ENCODE measurements at regions not wholly inside any gene's neighbourhood (a gene's known extent, or its start where the extent isn't known, plus 50 kb on each side); places are given as distances from the start of the nearest gene placed in this dataset.

DNA sequence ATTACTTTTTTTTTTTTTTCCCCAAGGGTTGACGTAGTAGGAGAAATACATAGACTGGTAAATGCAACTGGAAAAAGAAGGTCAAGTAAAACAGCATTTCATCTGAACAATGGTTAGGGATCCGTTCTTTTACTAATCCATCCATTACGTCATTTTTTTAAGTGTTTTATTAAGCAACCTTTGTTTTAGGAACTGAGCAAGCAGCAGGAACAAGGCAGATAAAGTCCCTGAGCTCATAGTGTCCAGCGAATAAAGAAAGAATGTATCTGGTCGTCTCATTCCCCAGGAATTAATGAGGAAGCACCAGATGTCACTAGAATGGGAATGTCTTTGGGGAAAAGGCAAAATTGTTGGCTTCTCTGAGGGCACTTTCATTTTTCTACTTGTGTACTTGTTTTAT, 842.4 kb downstream of the TDRD15 start:
- Histone ChIP-seq H3K4me3 (ENCODE audit: low read length) (no peak overlapping the region), H3K27me3 (ENCODE audit: control insufficient read depth, insufficient read depth, low read length) (no peaks in the 10 kb centered on the region), H3K9me3 (ENCODE audit: control insufficient read depth, low read depth, low read length) (no peaks in the 10 kb centered on the region), H3K36me3 (ENCODE audit: control insufficient read depth, insufficient read depth, low read length) (no peaks in the 10 kb centered on the region), H3K4me1 (ENCODE audit: control insufficient read depth, insufficient read depth, low read length) (no peaks in the 10 kb centered on the region), H3K27ac (ENCODE audit: low read length) (no peak overlapping the region)
- DNase-seq, result no peak
- 90% methylated on average over 2 of the region's 5 CpGs for WGBS (ENCODE audit: insufficient coverage, low lambda C conversion rate)

DNA sequence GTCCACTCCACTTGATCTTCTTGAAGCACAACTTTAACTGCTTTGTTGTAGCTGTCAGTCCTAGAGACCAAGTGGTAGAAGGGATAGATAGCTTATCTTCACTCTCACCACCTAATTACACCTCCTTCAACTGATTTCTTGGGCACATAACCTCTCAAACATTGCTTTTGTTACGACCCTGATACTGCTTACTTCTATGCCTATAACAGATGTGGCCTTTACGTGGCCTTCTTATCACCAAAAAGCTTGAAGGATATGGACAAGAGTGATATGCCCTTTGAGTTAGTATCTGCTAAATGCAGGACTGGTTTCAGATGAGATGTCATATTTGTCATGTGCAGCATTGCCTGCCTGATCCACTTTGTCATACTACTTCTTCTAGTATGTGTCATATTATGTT, 847.2 kb downstream of the TDRD15 start:
- DNase-seq, result no peak
- no peaks in the 10 kb centered on the region for H3K36me3 ChIP-seq (ENCODE audit: control insufficient read depth, insufficient read depth, low read length)
- H3K27ac ChIP-seq (ENCODE audit: low read length), result no peak overlapping the region
- H3K9me3 ChIP-seq (ENCODE audit: control insufficient read depth, low read depth, low read length), result no peaks in the 10 kb centered on the region
- H3K27me3 ChIP-seq (ENCODE audit: control insufficient read depth, insufficient read depth, low read length), result no peaks in the 10 kb centered on the region
- WGBS (ENCODE audit: insufficient coverage, low lambda C conversion rate), result no CpG with 5 or more reads among the region's 2 CpGs
- H3K4me1 ChIP-seq (ENCODE audit: control insufficient read depth, insufficient read depth, low read length), result no peaks in the 10 kb centered on the region
- H3K4me3 ChIP-seq (ENCODE audit: low read length), result no peak overlapping the region

DNA sequence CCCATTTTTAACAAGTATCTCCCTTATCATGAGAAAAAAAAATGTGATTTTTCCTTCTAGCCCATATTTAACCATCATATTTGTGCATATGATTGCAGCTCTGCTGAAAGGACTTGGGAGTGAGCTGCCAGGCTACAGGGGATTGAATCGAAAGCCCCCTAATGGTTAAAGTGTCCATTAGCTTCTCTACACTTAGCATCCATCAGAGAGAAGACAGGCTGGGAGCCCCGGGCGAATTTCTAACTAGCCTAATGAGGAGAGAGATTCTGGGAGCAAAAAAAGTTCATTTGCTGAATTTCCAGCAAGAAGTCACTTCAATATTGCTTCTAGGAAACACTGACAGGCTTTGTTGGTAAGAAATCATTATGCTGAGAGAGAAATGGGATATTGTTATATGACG, 848.8 kb downstream of the TDRD15 start:
- WGBS (ENCODE audit: insufficient coverage, low lambda C conversion rate), result 100% methylated on average over 1 of the region's 4 CpGs

DNA sequence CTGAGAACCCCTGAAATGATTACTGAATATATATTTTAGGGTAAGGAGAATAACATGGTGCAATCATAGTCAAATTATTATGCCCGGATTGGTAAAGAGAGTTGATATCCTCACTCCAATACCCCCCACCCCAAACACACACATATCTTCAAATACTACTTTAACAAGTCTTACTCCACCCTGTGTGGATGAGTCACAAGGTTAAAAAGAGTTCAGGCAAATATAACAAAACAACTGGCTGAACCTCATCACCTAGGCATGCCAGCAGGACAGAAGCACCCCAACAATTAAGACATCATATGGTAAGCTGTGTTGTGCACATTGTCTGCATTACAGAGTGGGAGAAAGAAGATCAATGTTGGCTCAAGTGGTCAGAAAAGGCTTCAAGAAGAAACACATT, 857.4 kb downstream of the TDRD15 start:
- no peaks in the 10 kb centered on the region for H3K36me3 ChIP-seq (ENCODE audit: control insufficient read depth, insufficient read depth, low read length)
- H3K27me3 ChIP-seq (ENCODE audit: control insufficient read depth, insufficient read depth, low read length), result no peaks in the 10 kb centered on the region
- H3K9me3 ChIP-seq (ENCODE audit: control insufficient read depth, low read depth, low read length), result no peaks in the 10 kb centered on the region
- H3K4me1 ChIP-seq (ENCODE audit: control insufficient read depth, insufficient read depth, low read length), result no peaks in the 10 kb centered on the region
- WGBS (ENCODE audit: insufficient coverage, low lambda C conversion rate), result no CpG with 5 or more reads among the region's 1 CpG
- DNase-seq, result no peak
- no peak overlapping the region for H3K4me3 ChIP-seq (ENCODE audit: low read length)
- H3K27ac ChIP-seq (ENCODE audit: low read length), result no peak overlapping the region

More for the DNA sequence above, 848.8 kb downstream of the TDRD15 start:
- no peaks in the 10 kb centered on the region for H3K36me3 ChIP-seq (ENCODE audit: control insufficient read depth, insufficient read depth, low read length)
- no peaks in the 10 kb centered on the region for H3K4me1 ChIP-seq (ENCODE audit: control insufficient read depth, insufficient read depth, low read length)
- H3K4me3 ChIP-seq (ENCODE audit: low read length), result no peak overlapping the region
- no peak for DNase-seq
- H3K27me3 ChIP-seq (ENCODE audit: control insufficient read depth, insufficient read depth, low read length), result no peaks in the 10 kb centered on the region
- no peaks in the 10 kb centered on the region for H3K9me3 ChIP-seq (ENCODE audit: control insufficient read depth, low read depth, low read length)
- H3K27ac ChIP-seq (ENCODE audit: low read length), result no peak overlapping the region

DNA sequence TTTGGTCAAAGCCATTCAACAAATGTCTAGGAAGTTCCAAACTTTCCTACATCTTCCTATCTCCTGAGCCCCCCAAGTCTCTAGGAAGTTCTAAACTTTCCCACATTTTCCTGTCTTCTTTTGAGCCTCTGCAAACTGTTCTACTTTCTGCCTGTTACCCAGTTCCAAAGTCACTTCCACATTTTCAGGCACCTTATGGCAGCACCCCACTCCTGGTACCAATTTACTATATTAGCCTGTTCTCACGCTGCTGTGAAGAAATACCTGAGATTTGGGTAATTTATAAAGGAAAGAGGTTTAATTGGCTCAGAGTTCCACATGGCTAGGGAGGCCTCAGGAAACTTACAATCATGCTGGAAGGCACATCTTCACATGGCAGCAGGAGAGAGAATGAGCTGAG, 869.2 kb downstream of the TDRD15 start:
- no peaks in the 10 kb centered on the region for H3K27me3 ChIP-seq (ENCODE audit: control insufficient read depth, insufficient read depth, low read length)
- H3K4me3 ChIP-seq (ENCODE audit: low read length), result no peak overlapping the region
- no CpG with 5 or more reads among the region's 1 CpG for WGBS (ENCODE audit: insufficient coverage, low lambda C conversion rate)
- no peaks in the 10 kb centered on the region for H3K4me1 ChIP-seq (ENCODE audit: control insufficient read depth, insufficient read depth, low read length)
- H3K27ac ChIP-seq (ENCODE audit: low read length), result no peak overlapping the region
- DNase-seq, result no peak
- no peaks in the 10 kb centered on the region for H3K36me3 ChIP-seq (ENCODE audit: control insufficient read depth, insufficient read depth, low read length)
- H3K9me3 ChIP-seq (ENCODE audit: control insufficient read depth, low read depth, low read length), result no peaks in the 10 kb centered on the region

DNA sequence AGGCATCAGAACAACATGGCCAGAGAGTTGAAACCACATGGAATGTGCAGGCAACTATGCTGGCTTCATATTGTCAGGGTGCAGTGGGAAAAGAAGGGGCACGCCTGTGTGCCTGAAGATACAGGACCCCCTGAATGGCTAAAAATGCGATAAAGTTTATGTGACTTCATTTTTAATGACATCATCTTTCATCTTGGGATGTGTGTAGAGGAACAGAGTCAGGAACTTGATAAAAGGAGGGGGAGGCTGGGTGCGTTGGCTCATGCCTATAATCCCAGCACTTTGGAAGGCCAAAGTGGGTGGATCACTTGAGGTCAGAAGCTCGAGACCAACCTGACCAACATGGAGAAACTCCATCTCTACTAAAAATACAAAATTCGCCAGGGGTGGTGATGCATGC, 872.6 kb downstream of the TDRD15 start:
- Histone ChIP-seq H3K4me1 (ENCODE audit: control insufficient read depth, insufficient read depth, low read length) (no peaks in the 10 kb centered on the region), H3K27me3 (ENCODE audit: control insufficient read depth, insufficient read depth, low read length) (no peaks in the 10 kb centered on the region), H3K4me3 (ENCODE audit: low read length) (no peak overlapping the region), H3K9me3 (ENCODE audit: control insufficient read depth, low read depth, low read length) (no peaks in the 10 kb centered on the region), H3K36me3 (ENCODE audit: control insufficient read depth, insufficient read depth, low read length) (no peaks in the 10 kb centered on the region), H3K27ac (ENCODE audit: low read length) (no peak overlapping the region)
- WGBS (ENCODE audit: insufficient coverage, low lambda C conversion rate), result no CpG with 5 or more reads among the region's 5 CpGs
- no peak for DNase-seq

DNA sequence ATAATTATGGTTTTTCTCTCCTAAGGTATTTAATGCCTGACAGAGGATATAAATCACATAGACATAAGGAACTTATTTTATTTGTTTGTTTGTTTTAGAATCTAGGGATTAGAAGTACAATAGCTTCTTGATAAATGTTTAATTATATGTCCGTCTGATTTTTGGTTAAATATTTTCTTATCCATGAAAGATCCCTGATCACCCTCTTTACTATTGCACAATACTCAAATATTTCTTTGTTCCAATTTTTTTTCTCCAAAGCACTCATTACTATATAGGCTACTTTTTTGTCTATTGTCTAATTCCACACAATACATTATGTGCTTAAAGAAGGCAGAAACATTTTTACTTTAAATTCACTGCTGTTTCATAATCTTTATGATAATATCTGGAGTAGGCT, 875.8 kb downstream of the TDRD15 start:
- Histone ChIP-seq H3K4me1 (ENCODE audit: control insufficient read depth, insufficient read depth, low read length) (no peaks in the 10 kb centered on the region), H3K27ac (ENCODE audit: low read length) (no peak overlapping the region), H3K4me3 (ENCODE audit: low read length) (no peak overlapping the region), H3K27me3 (ENCODE audit: control insufficient read depth, insufficient read depth, low read length) (no peaks in the 10 kb centered on the region), H3K9me3 (ENCODE audit: control insufficient read depth, low read depth, low read length) (no peaks in the 10 kb centered on the region), H3K36me3 (ENCODE audit: control insufficient read depth, insufficient read depth, low read length) (no peaks in the 10 kb centered on the region)
- WGBS (ENCODE audit: insufficient coverage, low lambda C conversion rate), result 44% methylated on average over 1 of the region's 1 CpG
- DNase-seq, result no peak

DNA sequence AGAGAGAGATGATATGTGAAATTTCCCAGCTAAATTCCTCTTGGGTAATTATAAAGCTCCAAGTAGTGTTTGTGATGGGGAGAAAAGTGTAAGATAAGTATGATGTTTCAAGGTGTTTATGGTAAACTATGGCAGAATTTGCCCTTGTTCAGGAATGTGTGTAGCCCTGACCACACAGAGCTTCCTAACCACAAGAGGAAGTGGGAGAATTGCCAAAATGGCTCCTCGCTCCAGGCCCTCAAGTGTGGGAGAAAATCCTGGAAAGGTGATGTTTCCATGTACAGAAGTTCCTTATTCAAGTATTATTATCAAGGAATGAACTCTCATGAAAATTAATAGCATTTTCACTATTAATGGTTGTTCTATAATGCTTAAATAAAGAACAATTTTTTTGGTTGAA, 878.3 kb downstream of the TDRD15 start:
- Histone ChIP-seq H3K9me3 (ENCODE audit: control insufficient read depth, low read depth, low read length) (no peaks in the 10 kb centered on the region), H3K27me3 (ENCODE audit: control insufficient read depth, insufficient read depth, low read length) (no peaks in the 10 kb centered on the region), H3K4me3 (ENCODE audit: low read length) (no peak overlapping the region), H3K27ac (ENCODE audit: low read length) (no peak overlapping the region), H3K4me1 (ENCODE audit: control insufficient read depth, insufficient read depth, low read length) (no peaks in the 10 kb centered on the region), H3K36me3 (ENCODE audit: control insufficient read depth, insufficient read depth, low read length) (no peaks in the 10 kb centered on the region)
- no peak for DNase-seq
- no CpG with 5 or more reads among the region's 1 CpG for WGBS (ENCODE audit: insufficient coverage, low lambda C conversion rate)

DNA sequence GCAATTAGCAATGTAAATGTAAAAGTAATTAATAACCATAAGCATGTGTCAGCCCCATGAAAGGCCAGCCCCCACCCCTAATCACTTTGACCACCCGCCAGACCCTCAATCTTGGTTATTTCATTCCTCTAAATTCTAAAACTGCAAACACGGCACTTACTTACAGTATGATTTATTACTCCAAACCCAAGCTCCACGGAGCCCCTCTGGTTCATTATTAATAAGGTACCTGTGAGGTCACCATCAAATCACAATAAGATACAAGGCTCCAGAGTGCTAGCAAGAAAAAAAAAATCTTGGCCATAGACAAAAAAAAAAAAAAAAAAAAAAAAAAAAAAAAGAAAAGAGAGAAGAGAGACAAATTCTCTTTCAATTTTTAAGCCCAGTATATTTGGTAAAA, 879.5 kb downstream of the TDRD15 start:
- Histone ChIP-seq H3K9me3 (ENCODE audit: control insufficient read depth, low read depth, low read length) (no peaks in the 10 kb centered on the region), H3K27ac (ENCODE audit: low read length) (no peak overlapping the region), H3K27me3 (ENCODE audit: control insufficient read depth, insufficient read depth, low read length) (no peaks in the 10 kb centered on the region), H3K4me3 (ENCODE audit: low read length) (no peak overlapping the region), H3K36me3 (ENCODE audit: control insufficient read depth, insufficient read depth, low read length) (no peaks in the 10 kb centered on the region), H3K4me1 (ENCODE audit: control insufficient read depth, insufficient read depth, low read length) (no peaks in the 10 kb centered on the region)
- no peak for DNase-seq
- 86% methylated on average over 1 of the region's 3 CpGs for WGBS (ENCODE audit: insufficient coverage, low lambda C conversion rate)

DNA sequence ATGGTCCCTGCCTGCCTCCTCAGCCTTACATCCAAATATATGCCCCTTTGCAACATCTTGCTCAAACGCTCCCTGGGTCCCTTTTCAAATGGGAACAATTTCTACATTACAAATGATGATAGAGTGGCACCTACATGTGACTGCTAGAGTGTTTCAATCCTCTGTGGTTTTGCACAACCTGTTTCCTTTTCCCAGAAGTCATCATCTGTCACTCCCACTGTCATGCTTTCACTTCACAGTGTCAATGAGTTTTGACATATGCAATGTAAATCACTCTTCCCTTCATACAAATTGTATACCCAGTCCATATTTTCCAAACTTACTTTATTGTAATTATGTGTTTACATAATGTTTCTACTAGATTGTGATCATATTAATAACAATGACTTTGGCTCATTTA, 887.3 kb downstream of the TDRD15 start:
- DNase-seq, result no peak
- no peak overlapping the region for H3K4me3 ChIP-seq (ENCODE audit: low read length)
- no peaks in the 10 kb centered on the region for H3K4me1 ChIP-seq (ENCODE audit: control insufficient read depth, insufficient read depth, low read length)
- no peaks in the 10 kb centered on the region for H3K9me3 ChIP-seq (ENCODE audit: control insufficient read depth, low read depth, low read length)
- H3K36me3 ChIP-seq (ENCODE audit: control insufficient read depth, insufficient read depth, low read length), result no peaks in the 10 kb centered on the region
- no peaks in the 10 kb centered on the region for H3K27me3 ChIP-seq (ENCODE audit: control insufficient read depth, insufficient read depth, low read length)
- WGBS (ENCODE audit: insufficient coverage, low lambda C conversion rate), result no CpG with 5 or more reads among the region's 1 CpG
- H3K27ac ChIP-seq (ENCODE audit: low read length), result no peak overlapping the region

DNA sequence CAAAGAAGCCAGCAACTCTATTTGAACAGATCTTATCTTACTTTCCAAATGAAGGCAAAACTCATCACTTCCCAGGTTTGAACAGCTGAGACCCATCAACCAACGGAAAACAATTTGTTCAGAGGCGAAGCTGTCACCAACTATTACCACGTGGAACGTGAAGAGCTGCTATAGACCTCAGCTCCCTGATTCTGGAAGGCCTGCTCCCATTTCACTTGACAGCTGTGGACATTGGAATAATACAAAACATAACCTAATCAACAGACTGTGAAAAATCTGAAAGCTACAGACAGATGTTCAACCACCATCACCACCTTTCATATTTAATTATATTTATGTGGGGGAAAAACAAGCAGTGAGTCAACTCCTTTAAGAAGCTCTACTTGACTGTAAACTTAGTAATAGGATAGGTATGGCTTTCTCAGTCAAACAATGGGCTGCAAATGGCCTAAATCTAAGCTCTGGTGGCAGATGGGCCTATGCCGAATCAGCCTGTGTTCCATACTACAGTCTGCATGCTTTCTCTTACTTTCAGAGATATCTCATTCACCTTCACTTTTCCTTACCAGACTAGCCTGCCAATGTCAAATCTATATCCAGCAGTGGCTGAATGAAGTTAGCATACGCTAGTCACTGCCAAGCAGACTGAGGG, 896.4 kb downstream of the TDRD15 start:
- WGBS (ENCODE audit: insufficient coverage, low lambda C conversion rate), result 100% methylated on average over 1 of the region's 6 CpGs

More for the DNA sequence above, 896.4 kb downstream of the TDRD15 start:
- no peak for DNase-seq
- no peaks in the 10 kb centered on the region for H3K9me3 ChIP-seq (ENCODE audit: control insufficient read depth, low read depth, low read length)
- H3K36me3 ChIP-seq (ENCODE audit: control insufficient read depth, insufficient read depth, low read length), result no peaks in the 10 kb centered on the region
- H3K4me1 ChIP-seq (ENCODE audit: control insufficient read depth, insufficient read depth, low read length), result no peaks in the 10 kb centered on the region
- H3K27me3 ChIP-seq (ENCODE audit: control insufficient read depth, insufficient read depth, low read length), result no peaks in the 10 kb centered on the region
- no peak overlapping the region for H3K4me3 ChIP-seq (ENCODE audit: low read length)
- H3K27ac ChIP-seq (ENCODE audit: low read length), result no peak overlapping the region
